ELF-1 (cell line): ENCODE measurements at regions not wholly inside any gene's neighbourhood (a gene's known extent, or its start where the extent isn't known, plus 50 kb on each side); places are given as distances from the start of the nearest gene placed in this dataset.

Experiments used
- DNase-seq: peaks from one replicate; pipeline ENCODE4 v3.0.0-alpha.2; 2016; ENCODE audit warnings: low read depth, low spot score

DNA sequence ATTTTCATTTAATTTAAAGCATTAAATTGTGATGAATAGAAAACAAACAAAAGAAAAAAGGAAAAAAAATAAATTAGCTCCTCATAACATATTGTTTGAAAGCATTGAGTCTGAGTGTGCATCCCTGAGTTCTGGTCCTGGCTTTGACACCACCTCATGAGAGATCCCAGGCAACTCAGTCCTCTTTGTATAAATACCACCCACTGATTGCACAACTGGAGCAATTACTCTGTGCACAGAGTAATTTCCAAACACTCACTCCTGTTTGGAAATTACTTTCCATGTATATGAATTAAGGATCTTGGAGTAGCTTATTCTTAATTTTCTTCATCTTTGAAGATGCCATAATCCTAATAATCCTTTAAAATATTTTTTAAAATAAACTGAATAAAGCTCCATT, 59.4 kb upstream of the C5orf46 start:
- DNase-seq = no peak

DNA sequence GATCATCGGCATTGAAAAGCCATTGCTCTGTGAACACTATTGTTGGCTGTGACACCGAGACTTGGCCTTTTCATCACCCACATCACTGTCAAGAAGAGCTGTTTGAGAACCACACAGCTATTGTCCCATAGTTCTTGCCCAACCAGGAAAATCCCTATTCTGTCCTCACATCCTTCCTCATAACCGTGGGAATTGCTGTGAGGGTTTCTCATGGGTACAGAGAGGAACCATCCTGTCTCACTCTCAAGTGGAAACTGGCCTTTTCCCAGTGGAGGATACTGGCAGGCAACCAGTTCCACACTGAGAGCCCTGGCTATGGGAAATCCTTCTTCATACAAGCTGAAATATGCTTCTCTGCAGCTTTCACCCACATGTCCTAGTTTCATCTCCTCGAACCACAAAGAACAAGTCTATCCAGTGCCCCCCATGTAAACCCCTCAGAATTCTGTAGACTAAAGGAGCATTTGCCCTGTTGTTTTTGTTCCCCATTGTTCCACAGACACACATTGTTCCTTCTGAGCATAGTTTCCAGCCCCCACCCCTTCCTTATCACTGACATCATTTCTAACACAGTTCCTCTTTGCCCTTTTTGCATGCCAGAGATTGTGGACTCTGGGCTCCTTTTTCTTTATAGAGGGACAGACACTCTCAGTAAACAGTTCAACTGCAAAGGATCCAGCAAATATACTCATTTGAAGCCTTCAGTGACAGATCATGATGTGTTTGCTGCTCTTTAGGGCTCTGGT, 57.8 kb upstream of the C5orf46 start:
- DNase-seq = no peak

DNA sequence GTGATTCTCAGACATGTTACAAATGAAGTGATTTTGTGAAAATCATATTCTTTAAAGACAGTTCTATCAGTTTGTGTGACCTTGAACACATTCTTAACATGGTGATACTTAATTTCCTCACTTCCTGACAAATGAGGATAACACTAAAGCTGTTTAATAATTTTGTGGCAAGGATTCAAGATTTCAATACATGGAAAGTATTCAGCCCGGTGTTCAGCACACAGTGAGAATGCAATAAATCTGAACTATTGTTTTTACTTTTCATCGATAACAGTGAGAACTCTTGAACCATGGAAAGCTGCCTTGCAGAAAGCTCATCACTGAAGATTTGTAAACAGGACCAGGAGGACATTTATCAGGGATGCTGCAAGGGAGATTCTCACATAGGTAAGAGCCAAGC, 57.1 kb upstream of the C5orf46 start:
- DNase-seq = no peak

DNA sequence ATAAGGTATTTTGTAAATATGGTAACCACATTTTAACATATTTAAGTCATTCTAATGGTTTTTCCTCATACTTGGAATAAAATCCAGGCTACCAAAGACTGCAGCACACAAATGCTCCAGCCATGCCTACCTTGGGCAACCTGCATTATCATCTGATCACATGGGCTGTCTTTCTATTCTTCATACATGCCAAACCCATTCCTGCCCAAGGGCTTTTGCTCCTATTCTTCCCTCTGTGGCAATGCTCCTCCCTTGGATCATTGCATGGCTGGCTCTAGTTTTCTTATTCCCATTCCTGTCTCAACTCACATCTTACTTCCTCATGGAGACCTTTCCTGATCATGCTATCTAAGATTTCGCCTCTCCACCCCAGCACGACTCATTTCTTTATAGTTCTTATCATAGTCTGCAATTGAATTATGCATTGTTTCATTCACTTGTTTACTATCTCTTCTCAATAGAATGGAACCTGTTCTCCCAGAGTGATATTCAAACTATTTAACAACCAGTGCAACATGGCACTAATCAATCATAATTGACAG, 54.9 kb upstream of the C5orf46 start:
- DNase-seq = no peak

DNA sequence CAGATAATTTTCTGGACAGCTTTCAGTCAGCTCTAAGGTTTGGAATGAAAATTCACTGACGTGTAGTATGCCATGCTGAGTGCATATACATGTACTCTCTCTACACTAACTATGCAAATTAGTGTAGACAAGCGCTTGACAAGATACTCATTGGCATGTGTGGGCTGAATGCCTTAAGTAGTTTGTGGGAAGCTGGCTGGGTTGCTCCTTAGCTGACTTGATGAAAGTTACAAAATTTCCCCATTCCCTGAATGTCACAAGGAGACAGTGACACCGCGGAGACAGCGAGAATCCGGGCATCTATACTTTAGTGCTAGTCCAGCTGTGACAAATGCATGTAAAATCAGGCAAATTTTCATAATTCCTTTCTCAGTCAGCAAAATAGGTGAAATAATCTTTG, 51.6 kb upstream of the C5orf46 start:
- no peak for DNase-seq

DNA sequence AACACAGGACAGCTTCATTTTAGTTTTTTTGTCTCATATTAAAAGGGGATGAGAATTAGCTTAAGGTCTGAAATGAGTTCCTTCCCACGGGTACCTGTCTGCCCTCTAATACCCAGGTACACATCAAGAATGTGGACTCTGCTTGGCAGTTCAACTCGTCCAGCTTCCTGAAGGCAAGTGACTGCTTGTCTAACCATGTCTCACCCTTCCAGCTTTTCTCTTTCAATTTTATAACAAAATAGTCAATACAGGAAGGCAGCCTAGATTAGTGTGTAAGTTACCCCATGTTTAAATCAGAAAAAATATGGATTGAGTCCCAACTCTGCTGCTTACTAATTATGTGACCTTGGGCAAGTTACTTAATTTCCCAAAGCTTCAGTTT, 50.5 kb upstream of the C5orf46 start:
- no peak for DNase-seq

DNA sequence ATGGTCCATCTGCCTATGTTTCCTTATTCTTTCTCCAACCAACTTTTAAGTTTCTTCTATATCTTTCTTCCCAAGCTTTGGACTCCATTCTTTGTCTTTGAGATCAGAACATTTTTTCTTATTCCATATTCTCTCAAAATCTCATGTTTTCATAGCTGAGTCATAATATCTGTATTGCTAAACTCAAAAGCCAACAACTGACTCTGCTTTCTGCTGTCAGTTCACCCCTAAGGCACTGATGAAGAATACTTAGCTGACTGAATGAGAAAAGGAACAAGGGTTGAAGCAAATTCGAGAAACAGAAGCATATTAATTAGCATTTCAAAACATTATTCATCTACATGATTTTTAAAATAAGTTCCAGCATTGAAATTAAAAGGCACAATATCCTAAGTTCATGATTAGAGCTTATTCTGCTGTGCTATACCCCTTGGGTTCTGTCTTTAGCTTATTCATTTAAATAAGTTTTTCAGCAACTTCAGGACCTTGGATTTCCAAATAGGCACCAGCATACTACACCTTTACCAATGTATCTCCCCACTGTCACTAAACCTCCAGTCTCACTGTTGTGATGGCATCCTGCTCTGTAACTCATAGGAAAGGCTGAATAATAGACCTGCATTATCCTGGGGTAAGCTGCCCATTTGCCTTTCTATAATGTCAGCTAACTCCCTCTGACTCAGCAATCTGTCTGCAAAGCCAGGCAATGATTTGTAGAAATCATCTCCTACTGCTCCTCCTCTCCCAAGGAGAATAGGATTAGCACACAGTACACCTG, 49.9 kb upstream of the C5orf46 start:
- no peak for DNase-seq
